Kidney (tissue), 13 donors: ENCODE measurements at regions not wholly inside any gene's neighbourhood (a gene's known extent, or its start where the extent isn't known, plus 50 kb on each side); places are given as distances from the start of the nearest gene placed in this dataset.
A peak's percentile ranks its signal among the peaks of the same experiment; 100 is the strongest.

Source experiments
- DNase-seq, 5 donors: peaks; one replicate each; pipeline ENCODE4 v3.0.0-alpha.2; 2013 to 2020
- FAIRE-seq: peaks from 2 replicates; lab custom pipeline; 2012; peaks lifted over from hg19 to GRCh38; lab: Jason Lieb, UNC
- H3K27ac ChIP-seq, 2 donors: one replicate each; pipeline ENCODE4 v1.7.0; 2013; ENCODE audit warnings: low read depth in 2 of 2, low read length in 2 of 2, inconsistent platforms in 1 of 2
- H3K27me3 ChIP-seq: one replicate; pipeline ENCODE4 v1.7.1; 2013; ENCODE audit warnings: low read length, inconsistent platforms; ENCODE audit not compliant: control insufficient read depth, insufficient read depth
- H3K36me3 ChIP-seq, 3 donors: one replicate each; pipeline versions ENCODE4 v1.7.0 to v1.7.1; 2013; ENCODE audit warnings: low read length in 3 of 3, control low read depth in 1 of 3, inconsistent platforms in 1 of 3; ENCODE audit not compliant: insufficient read depth in 3 of 3, control insufficient read depth in 2 of 3
- H3K4me1 ChIP-seq, 3 donors: one replicate each; pipeline versions ENCODE4 v1.7.0 to v1.7.1; 2013; ENCODE audit warnings: low read length in 3 of 3, inconsistent platforms in 1 of 3, low read depth in 1 of 3; ENCODE audit not compliant: control insufficient read depth in 2 of 3, insufficient read depth in 2 of 3
- H3K4me3 ChIP-seq, 3 donors: one replicate each; pipeline versions ENCODE4 v1.7.0 to v1.8.1; 2013; ENCODE audit warnings: low read length in 3 of 3, control low read depth in 1 of 3, inconsistent platforms in 1 of 3
- H3K9ac ChIP-seq, 3 donors: one replicate each; pipeline versions ENCODE4 v1.7.0 to v1.7.1; 2013; ENCODE audit warnings: low read length in 3 of 3, control low read depth in 1 of 3, inconsistent platforms in 1 of 3
- H3K9me3 ChIP-seq, 3 donors: one replicate each; pipeline versions ENCODE4 v1.7.0 to v1.7.1; 2013; ENCODE audit warnings: low read length in 3 of 3, control low read depth in 1 of 3, inconsistent platforms in 1 of 3; ENCODE audit not compliant: control insufficient read depth in 2 of 3, insufficient read depth in 1 of 3
- intact Hi-C: fragments of 100-400 bp; cut with DNase I; formaldehyde crosslinking; loops from one replicate; pipeline ENCODE4 v1.11.1; 2022
- TF ChIP-seq, protein P1 (sequence below): IDR thresholded peaks from 3 replicates; pipeline ENCODE4 v1.5.1; 2012; ENCODE audit warnings: mild to moderate bottlenecking, moderate library complexity, borderline replicate concordance; ENCODE audit not compliant: insufficient read depth; ENCODE audit errors: extremely low read depth
- donor health status: control.
- donor health status: control.
- donor health status: control.
- donor health status: control.
- donor health status: control.
- donor health status: DM: yes; HTN: yes; CAD: no.
- donor health status: Normal renal cell carcinoma (clear cell type).

DNA sequence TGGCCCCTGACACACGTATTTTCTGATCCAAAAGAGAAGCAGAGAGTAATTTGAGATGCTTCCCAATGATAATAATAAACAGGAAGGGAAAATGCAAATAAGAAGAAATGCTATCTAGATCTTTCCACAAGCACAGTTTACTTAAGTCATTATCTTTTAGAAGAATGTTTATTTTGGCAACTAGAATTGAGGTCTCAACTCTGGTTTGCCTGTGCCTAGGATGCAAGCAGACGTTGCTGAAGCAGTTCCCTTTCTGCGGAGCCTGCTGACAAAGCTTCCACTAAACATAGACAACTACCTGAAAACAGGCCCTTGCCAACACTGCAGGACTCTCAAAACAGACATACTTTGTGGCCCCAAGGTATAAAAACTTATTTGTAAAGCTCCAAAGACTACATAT lies 315.8 kb upstream of the POM121L12 start:
- FAIRE-seq (no peak), DNase-seq (peak in 2 of 5 donors; percentile 8)
- H3K9me3 ChIP-seq, result no peaks in the 10 kb centered on the region
- no peaks in the 10 kb centered on the region for H3K4me1 ChIP-seq
- no peaks in the 10 kb centered on the region for H3K36me3 ChIP-seq
- TF ChIP-seq, protein P1, sequence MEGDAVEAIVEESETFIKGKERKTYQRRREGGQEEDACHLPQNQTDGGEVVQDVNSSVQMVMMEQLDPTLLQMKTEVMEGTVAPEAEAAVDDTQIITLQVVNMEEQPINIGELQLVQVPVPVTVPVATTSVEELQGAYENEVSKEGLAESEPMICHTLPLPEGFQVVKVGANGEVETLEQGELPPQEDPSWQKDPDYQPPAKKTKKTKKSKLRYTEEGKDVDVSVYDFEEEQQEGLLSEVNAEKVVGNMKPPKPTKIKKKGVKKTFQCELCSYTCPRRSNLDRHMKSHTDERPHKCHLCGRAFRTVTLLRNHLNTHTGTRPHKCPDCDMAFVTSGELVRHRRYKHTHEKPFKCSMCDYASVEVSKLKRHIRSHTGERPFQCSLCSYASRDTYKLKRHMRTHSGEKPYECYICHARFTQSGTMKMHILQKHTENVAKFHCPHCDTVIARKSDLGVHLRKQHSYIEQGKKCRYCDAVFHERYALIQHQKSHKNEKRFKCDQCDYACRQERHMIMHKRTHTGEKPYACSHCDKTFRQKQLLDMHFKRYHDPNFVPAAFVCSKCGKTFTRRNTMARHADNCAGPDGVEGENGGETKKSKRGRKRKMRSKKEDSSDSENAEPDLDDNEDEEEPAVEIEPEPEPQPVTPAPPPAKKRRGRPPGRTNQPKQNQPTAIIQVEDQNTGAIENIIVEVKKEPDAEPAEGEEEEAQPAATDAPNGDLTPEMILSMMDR, result no peak
- H3K4me3 ChIP-seq, result no peak overlapping the region
- no peak overlapping the region for H3K27ac ChIP-seq
- no peak overlapping the region for H3K9ac ChIP-seq
- H3K27me3 ChIP-seq, result no peaks in the 10 kb centered on the region
- intact Hi-C loops, result no loop called here

DNA sequence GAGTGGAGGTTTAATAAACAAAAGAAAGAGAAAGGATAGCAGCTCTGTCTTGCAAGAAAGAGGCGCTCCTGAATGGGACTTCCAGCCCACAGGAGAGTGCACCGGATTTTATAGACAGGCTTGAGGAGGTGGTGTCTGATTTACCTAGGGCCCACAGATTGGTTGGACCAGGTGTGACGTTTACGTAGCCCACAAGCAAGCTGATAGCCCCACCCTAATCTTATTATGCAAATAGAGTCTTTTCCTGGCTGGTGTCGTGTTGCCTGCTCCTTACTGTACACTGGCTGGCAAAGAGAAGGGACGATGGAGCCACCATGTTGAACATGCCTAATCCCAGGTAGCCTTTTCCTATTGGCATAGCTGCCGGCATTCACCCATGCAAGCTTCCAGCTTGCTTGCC lies 319.7 kb upstream of the POM121L12 start:
- H3K9me3 ChIP-seq, result no peaks in the 10 kb centered on the region
- FAIRE-seq, result no peak
- no peak overlapping the region for H3K9ac ChIP-seq
- H3K27me3 ChIP-seq, result no peaks in the 10 kb centered on the region
- no peak overlapping the region for H3K4me3 ChIP-seq
- H3K4me1 ChIP-seq, result no peaks in the 10 kb centered on the region
- no peaks in the 10 kb centered on the region for H3K36me3 ChIP-seq
- no peak for DNase-seq
- no peak overlapping the region for H3K27ac ChIP-seq
- TF ChIP-seq, protein P1, result no peak
- intact Hi-C loops, result no loop called here

DNA sequence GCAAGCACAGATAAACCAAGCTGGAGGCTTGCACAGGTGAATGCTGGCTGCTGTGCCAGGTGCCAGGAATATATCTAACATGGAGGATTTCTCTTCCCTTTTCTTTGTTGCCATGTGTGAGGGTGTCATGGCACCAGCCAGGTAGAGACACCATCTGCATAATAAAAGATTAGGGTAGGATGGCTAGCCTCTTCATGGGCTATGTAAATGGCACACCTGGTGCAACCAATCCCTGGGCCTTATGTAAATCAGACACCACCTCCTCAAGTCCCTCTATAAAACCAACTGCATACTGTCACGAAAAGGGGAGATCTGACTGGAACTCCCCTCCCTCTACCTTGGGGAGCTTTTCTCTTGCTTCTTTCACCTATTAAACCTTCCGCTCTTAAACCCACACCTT lies 322.5 kb upstream of the POM121L12 start:
- no peak overlapping the region for H3K4me3 ChIP-seq
- H3K27ac ChIP-seq, result no peak overlapping the region
- intact Hi-C loops, result no loop called here
- H3K27me3 ChIP-seq, result no peaks in the 10 kb centered on the region
- no peaks in the 10 kb centered on the region for H3K9me3 ChIP-seq
- no peaks in the 10 kb centered on the region for H3K36me3 ChIP-seq
- TF ChIP-seq, protein P1, result no peak
- no peaks in the 10 kb centered on the region for H3K4me1 ChIP-seq
- FAIRE-seq (no peak), DNase-seq (no peak)
- H3K9ac ChIP-seq, result no peak overlapping the region

DNA sequence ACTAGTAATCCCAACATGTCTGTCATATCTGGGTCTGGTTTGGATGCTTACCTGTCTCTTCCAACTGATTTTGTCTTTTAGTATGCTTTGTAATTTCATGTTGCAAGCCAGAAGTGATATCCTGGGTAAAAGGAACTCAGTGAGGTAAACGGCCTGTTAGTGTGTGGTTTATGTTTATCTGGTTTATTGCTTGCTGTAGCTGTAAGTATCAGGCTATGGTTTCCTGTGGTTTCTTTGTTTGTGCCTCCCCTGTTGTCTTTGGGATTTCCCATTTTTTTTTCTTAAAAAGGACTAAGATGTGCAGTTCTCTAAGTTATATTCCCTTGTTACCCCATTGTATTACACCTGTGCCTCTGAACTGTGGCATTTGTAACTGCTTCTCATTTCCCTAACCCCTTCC lies 323.5 kb upstream of the POM121L12 start:
- DNase-seq (no peak), FAIRE-seq (no peak)
- H3K4me3 ChIP-seq, result no peak overlapping the region
- H3K27ac ChIP-seq, result no peak overlapping the region
- H3K4me1 ChIP-seq, result no peaks in the 10 kb centered on the region
- no peak overlapping the region for H3K9ac ChIP-seq
- H3K9me3 ChIP-seq, result no peaks in the 10 kb centered on the region
- intact Hi-C loops, result no loop called here
- TF ChIP-seq, protein P1, result no peak
- no peaks in the 10 kb centered on the region for H3K36me3 ChIP-seq
- no peaks in the 10 kb centered on the region for H3K27me3 ChIP-seq
